WTC11 (cell line): ENCODE measurements at regions not wholly inside any gene's neighbourhood (a gene's known extent, or its start where the extent isn't known, plus 50 kb on each side); places are given as distances from the start of the nearest gene placed in this dataset.
A peak's percentile ranks its signal among the peaks of the same experiment; 100 is the strongest.

Experiments
- ATAC-seq: fragments of 200-7000 bp; cut with Tn5 transposase; 2 replicates; pipeline ENCODE4 v1.10.0; 2021; ENCODE audit warnings: mild to moderate bottlenecking, moderate library complexity
- CTCF ChIA-PET: fragments of 300-600 bp; sonication (Branson Sonifier 250); formaldehyde crosslinking; loops from one replicate; lab custom pipeline; 2021; ENCODE audit warnings: antibody characterized with exemption; lab: Charles Lee
- POLR2A ChIA-PET: fragments of 350-600 bp; sonication (Branson Sonifier 250); formaldehyde crosslinking; loops from one replicate; lab custom pipeline; 2021; ENCODE audit warnings: antibody characterized with exemption; lab: Charles Lee
- DNase-seq: peaks from one replicate; pipeline ENCODE4 v3.0.0; 2021; ENCODE audit warnings: low spot score
- H3K27ac Mint-ChIP-seq: 2 replicates; pipeline ENCODE4 v1.8.0; 2021; ENCODE audit warnings: mixed read lengths
- H3K27me3 Mint-ChIP-seq: 2 replicates; pipeline ENCODE4 v1.8.0; 2021; ENCODE audit warnings: low read depth, mild to moderate bottlenecking, moderate library complexity, mixed read lengths
- H3K36me3 Mint-ChIP-seq: 2 replicates; pipeline ENCODE4 v1.8.0; 2021; ENCODE audit warnings: mixed read lengths
- H3K4me1 Mint-ChIP-seq: 2 replicates; pipeline ENCODE4 v1.8.0; 2022; ENCODE audit warnings: mixed read lengths
- H3K4me3 Mint-ChIP-seq: 2 replicates; pipeline ENCODE4 v1.8.0; 2021; ENCODE audit warnings: mild to moderate bottlenecking, moderate library complexity, mixed read lengths
- H3K9me3 Mint-ChIP-seq: 2 replicates; pipeline ENCODE4 v1.8.0; 2021; ENCODE audit warnings: mixed read lengths
- CREB1 ChIP-seq: sonication (generic); formaldehyde crosslinking; IDR thresholded peaks from 2 replicates; pipeline ENCODE4 v1.8.0; 2023; ENCODE audit warnings: mild to moderate bottlenecking, missing genetic modification reagents
- EMX1 ChIP-seq: fragments of 250-450 bp; sonication (Bioruptor Pico); IDR thresholded peaks from 2 replicates; pipeline ENCODE4 v1.8.0; 2021; ENCODE audit warnings: mild to moderate bottlenecking
- FOXJ3 ChIP-seq: sonication (generic); formaldehyde crosslinking; IDR thresholded peaks from 2 replicates; pipeline ENCODE4 v1.9.0; 2021; ENCODE audit warnings: missing genetic modification reagents, mild to moderate bottlenecking, borderline replicate concordance
- GRHL2 ChIP-seq: fragments of 250-450 bp; sonication (Bioruptor Pico); IDR thresholded peaks from 2 replicates; pipeline ENCODE4 v1.8.0; 2022; ENCODE audit warnings: mild to moderate bottlenecking, moderate library complexity; ENCODE audit not compliant: insufficient replicate concordance, severe bottlenecking
- HMGA2 ChIP-seq: fragments of 250-450 bp; sonication (Bioruptor Pico); IDR thresholded peaks from 2 replicates; pipeline ENCODE4 v1.4.0; 2021; ENCODE audit warnings: mild to moderate bottlenecking, moderate library complexity
- JUN ChIP-seq: sonication (generic); formaldehyde crosslinking; IDR thresholded peaks from 2 replicates; pipeline ENCODE4 v1.8.0; 2023; ENCODE audit warnings: mild to moderate bottlenecking, missing genetic modification reagents
- RELA ChIP-seq: sonication (generic); formaldehyde crosslinking; IDR thresholded peaks from 2 replicates; pipeline ENCODE4 v1.8.1; 2022; ENCODE audit warnings: missing genetic modification reagents, mild to moderate bottlenecking, borderline replicate concordance
- SMAD3 ChIP-seq: sonication (generic); formaldehyde crosslinking; IDR thresholded peaks from 2 replicates; pipeline ENCODE4 v1.8.0; 2022; ENCODE audit warnings: missing genetic modification reagents, mild to moderate bottlenecking, borderline replicate concordance
- SP1 ChIP-seq: sonication (generic); formaldehyde crosslinking; conservative IDR thresholded peaks from 2 replicates; pipeline ENCODE4 v1.8.1; 2022; ENCODE audit warnings: missing genetic modification reagents
- TP53 ChIP-seq: sonication (generic); formaldehyde crosslinking; IDR thresholded peaks from 2 replicates; pipeline ENCODE4 v1.8.1; 2023; ENCODE audit warnings: mild to moderate bottlenecking, missing genetic modification reagents
- ZNF138 ChIP-seq: sonication (generic); formaldehyde crosslinking; conservative IDR thresholded peaks from 2 replicates; pipeline ENCODE4 v1.8.1; 2022; ENCODE audit warnings: mild to moderate bottlenecking, moderate library complexity, missing genetic modification reagents
- ZNF219 ChIP-seq: sonication (generic); formaldehyde crosslinking; IDR thresholded peaks from 2 replicates; pipeline ENCODE4 v1.8.0; 2023; ENCODE audit warnings: missing genetic modification reagents, mild to moderate bottlenecking, borderline replicate concordance
- ZNF317 ChIP-seq: sonication (generic); formaldehyde crosslinking; IDR thresholded peaks from 2 replicates; pipeline ENCODE4 v1.8.1; 2023; ENCODE audit warnings: low read depth, mild to moderate bottlenecking, moderate library complexity, missing genetic modification reagents, borderline replicate concordance
- ZNF423 ChIP-seq: fragments of 250-450 bp; sonication (Bioruptor Pico); IDR thresholded peaks from 2 replicates; pipeline ENCODE4 v2.1.2; 2022; ENCODE audit warnings: mild to moderate bottlenecking, moderate library complexity
- ZNF671 ChIP-seq: fragments of 250-450 bp; sonication (Bioruptor Pico); IDR thresholded peaks from 2 replicates; pipeline ENCODE4 v1.8.0; 2021; ENCODE audit warnings: mild to moderate bottlenecking
- TF ChIP-seq, protein P1 (sequence below): fragments of 250-450 bp; sonication (Bioruptor Pico); IDR thresholded peaks from 2 replicates; pipeline ENCODE4 v1.9.0; 2021; ENCODE audit warnings: mild to moderate bottlenecking, borderline replicate concordance
- TF ChIP-seq, protein P2 (sequence below): fragments of 250-450 bp; sonication (Bioruptor Pico); IDR thresholded peaks from 2 replicates; pipeline ENCODE4 v2.1.2; 2022; ENCODE audit warnings: mild to moderate bottlenecking, moderate library complexity
- TF ChIP-seq, protein P3 (sequence below): sonication (generic); formaldehyde crosslinking; IDR thresholded peaks from 2 replicates; pipeline ENCODE4 v1.8.0; 2023; ENCODE audit warnings: missing genetic modification reagents, mild to moderate bottlenecking, borderline replicate concordance
- TF ChIP-seq, protein P4 (sequence below): sonication (generic); formaldehyde crosslinking; IDR thresholded peaks from 2 replicates; pipeline ENCODE4 v1.8.0; 2023; ENCODE audit warnings: missing genetic modification reagents
- TF ChIP-seq, protein P5 (sequence below): sonication (generic); formaldehyde crosslinking; IDR thresholded peaks from 2 replicates; pipeline ENCODE4 v1.8.1; 2023; ENCODE audit warnings: mild to moderate bottlenecking, missing genetic modification reagents, moderate library complexity
- TF ChIP-seq, protein P6 (sequence below): fragments of 200-600 bp; IDR thresholded peaks from 2 replicates; pipeline ENCODE4 v1.8.0; 2022; ENCODE audit warnings: antibody characterized with exemption

DNA sequence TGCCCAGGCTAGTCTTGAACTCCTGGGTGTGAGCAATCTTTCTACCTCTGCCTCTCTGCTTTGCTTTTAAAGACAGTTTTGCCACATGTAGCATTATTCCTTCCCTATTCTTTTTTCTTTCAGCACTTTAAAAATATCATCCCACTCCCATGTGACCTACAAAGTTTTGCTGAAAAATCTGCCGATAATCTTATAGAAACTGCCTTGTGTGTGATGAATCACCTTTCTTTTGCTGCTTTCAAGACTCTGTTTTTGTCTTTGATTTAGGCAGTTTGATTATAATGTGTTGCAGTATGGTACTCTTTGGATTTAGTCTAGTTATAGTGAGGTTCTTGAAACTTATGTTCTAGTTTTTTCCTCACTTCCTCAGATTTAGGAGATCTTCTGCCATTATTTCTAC is 142.0 kb upstream of the KIF2B start:
- H3K9me3 Mint-ChIP-seq, result peaks cover 54% of the 10 kb centered on the region

DNA sequence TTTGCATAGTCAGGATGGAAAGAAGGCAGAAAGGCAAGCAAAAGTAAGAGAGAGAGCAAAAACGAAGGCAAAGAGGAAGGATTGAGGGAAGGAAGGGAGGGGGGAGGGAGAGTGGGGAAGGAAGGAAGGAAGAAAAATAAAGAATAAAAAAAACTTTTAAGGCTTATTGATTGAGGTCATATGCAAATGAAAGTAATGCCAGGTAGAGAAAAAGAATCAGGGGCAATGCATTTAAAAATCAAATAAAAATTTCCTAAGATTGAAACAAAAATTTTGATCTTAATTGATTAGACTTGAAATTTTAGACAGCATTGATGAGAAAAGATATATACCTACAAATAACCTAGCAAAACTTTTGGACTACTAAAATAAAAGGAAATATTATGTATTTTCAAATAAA is 153.9 kb upstream of the KIF2B start:
- POLR2A ChIA-PET, result no interaction called here
- TF ChIP-seq, protein P1, sequence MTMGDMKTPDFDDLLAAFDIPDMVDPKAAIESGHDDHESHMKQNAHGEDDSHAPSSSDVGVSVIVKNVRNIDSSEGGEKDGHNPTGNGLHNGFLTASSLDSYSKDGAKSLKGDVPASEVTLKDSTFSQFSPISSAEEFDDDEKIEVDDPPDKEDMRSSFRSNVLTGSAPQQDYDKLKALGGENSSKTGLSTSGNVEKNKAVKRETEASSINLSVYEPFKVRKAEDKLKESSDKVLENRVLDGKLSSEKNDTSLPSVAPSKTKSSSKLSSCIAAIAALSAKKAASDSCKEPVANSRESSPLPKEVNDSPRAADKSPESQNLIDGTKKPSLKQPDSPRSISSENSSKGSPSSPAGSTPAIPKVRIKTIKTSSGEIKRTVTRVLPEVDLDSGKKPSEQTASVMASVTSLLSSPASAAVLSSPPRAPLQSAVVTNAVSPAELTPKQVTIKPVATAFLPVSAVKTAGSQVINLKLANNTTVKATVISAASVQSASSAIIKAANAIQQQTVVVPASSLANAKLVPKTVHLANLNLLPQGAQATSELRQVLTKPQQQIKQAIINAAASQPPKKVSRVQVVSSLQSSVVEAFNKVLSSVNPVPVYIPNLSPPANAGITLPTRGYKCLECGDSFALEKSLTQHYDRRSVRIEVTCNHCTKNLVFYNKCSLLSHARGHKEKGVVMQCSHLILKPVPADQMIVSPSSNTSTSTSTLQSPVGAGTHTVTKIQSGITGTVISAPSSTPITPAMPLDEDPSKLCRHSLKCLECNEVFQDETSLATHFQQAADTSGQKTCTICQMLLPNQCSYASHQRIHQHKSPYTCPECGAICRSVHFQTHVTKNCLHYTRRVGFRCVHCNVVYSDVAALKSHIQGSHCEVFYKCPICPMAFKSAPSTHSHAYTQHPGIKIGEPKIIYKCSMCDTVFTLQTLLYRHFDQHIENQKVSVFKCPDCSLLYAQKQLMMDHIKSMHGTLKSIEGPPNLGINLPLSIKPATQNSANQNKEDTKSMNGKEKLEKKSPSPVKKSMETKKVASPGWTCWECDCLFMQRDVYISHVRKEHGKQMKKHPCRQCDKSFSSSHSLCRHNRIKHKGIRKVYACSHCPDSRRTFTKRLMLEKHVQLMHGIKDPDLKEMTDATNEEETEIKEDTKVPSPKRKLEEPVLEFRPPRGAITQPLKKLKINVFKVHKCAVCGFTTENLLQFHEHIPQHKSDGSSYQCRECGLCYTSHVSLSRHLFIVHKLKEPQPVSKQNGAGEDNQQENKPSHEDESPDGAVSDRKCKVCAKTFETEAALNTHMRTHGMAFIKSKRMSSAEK (CRISPR knock-in tag), result no peak
- no peak for TF ChIP-seq EMX1 (CRISPR knock-in tag)
- TF ChIP-seq RELA (CRISPR knock-in tag), result no peak
- TF ChIP-seq ZNF671, result no peak
- TF ChIP-seq CREB1 (CRISPR knock-in tag), result no peak
- TF ChIP-seq, protein P2, sequence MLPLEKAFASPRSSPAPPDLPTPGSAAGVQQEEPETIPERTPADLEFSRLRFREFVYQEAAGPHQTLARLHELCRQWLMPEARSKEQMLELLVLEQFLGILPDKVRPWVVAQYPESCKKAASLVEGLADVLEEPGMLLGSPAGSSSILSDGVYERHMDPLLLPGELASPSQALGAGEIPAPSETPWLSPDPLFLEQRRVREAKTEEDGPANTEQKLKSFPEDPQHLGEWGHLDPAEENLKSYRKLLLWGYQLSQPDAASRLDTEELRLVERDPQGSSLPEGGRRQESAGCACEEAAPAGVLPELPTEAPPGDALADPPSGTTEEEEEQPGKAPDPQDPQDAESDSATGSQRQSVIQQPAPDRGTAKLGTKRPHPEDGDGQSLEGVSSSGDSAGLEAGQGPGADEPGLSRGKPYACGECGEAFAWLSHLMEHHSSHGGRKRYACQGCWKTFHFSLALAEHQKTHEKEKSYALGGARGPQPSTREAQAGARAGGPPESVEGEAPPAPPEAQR, result no peak
- no peak for TF ChIP-seq SP1 (CRISPR knock-in tag)
- TF ChIP-seq ZNF219 (CRISPR knock-in tag), result no peak
- TF ChIP-seq JUN, result no peak
- TF ChIP-seq, protein P3, sequence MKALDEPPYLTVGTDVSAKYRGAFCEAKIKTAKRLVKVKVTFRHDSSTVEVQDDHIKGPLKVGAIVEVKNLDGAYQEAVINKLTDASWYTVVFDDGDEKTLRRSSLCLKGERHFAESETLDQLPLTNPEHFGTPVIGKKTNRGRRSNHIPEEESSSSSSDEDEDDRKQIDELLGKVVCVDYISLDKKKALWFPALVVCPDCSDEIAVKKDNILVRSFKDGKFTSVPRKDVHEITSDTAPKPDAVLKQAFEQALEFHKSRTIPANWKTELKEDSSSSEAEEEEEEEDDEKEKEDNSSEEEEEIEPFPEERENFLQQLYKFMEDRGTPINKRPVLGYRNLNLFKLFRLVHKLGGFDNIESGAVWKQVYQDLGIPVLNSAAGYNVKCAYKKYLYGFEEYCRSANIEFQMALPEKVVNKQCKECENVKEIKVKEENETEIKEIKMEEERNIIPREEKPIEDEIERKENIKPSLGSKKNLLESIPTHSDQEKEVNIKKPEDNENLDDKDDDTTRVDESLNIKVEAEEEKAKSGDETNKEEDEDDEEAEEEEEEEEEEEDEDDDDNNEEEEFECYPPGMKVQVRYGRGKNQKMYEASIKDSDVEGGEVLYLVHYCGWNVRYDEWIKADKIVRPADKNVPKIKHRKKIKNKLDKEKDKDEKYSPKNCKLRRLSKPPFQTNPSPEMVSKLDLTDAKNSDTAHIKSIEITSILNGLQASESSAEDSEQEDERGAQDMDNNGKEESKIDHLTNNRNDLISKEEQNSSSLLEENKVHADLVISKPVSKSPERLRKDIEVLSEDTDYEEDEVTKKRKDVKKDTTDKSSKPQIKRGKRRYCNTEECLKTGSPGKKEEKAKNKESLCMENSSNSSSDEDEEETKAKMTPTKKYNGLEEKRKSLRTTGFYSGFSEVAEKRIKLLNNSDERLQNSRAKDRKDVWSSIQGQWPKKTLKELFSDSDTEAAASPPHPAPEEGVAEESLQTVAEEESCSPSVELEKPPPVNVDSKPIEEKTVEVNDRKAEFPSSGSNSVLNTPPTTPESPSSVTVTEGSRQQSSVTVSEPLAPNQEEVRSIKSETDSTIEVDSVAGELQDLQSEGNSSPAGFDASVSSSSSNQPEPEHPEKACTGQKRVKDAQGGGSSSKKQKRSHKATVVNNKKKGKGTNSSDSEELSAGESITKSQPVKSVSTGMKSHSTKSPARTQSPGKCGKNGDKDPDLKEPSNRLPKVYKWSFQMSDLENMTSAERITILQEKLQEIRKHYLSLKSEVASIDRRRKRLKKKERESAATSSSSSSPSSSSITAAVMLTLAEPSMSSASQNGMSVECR (CRISPR knock-in tag), result no peak
- TF ChIP-seq GRHL2 (CRISPR knock-in tag), result no peak
- TF ChIP-seq, protein P4, sequence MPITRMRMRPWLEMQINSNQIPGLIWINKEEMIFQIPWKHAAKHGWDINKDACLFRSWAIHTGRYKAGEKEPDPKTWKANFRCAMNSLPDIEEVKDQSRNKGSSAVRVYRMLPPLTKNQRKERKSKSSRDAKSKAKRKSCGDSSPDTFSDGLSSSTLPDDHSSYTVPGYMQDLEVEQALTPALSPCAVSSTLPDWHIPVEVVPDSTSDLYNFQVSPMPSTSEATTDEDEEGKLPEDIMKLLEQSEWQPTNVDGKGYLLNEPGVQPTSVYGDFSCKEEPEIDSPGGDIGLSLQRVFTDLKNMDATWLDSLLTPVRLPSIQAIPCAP (CRISPR knock-in tag), result no peak
- TF ChIP-seq, protein P5, sequence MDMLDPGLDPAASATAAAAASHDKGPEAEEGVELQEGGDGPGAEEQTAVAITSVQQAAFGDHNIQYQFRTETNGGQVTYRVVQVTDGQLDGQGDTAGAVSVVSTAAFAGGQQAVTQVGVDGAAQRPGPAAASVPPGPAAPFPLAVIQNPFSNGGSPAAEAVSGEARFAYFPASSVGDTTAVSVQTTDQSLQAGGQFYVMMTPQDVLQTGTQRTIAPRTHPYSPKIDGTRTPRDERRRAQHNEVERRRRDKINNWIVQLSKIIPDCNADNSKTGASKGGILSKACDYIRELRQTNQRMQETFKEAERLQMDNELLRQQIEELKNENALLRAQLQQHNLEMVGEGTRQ (CRISPR knock-in tag), result no peak
- no peak for TF ChIP-seq ZNF138
- TF ChIP-seq TP53, result no peak
- no peak for TF ChIP-seq FOXJ3 (CRISPR knock-in tag)
- no peak for TF ChIP-seq HMGA2 (CRISPR knock-in tag)
- TF ChIP-seq SMAD3 (CRISPR knock-in tag), result no peak
- TF ChIP-seq, protein P6, sequence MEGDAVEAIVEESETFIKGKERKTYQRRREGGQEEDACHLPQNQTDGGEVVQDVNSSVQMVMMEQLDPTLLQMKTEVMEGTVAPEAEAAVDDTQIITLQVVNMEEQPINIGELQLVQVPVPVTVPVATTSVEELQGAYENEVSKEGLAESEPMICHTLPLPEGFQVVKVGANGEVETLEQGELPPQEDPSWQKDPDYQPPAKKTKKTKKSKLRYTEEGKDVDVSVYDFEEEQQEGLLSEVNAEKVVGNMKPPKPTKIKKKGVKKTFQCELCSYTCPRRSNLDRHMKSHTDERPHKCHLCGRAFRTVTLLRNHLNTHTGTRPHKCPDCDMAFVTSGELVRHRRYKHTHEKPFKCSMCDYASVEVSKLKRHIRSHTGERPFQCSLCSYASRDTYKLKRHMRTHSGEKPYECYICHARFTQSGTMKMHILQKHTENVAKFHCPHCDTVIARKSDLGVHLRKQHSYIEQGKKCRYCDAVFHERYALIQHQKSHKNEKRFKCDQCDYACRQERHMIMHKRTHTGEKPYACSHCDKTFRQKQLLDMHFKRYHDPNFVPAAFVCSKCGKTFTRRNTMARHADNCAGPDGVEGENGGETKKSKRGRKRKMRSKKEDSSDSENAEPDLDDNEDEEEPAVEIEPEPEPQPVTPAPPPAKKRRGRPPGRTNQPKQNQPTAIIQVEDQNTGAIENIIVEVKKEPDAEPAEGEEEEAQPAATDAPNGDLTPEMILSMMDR, result no peak
- Mint-ChIP-seq H3K27me3 (no peaks in the 10 kb centered on the region; the same call in 1 of the 2 replicates), H3K9me3 (peaks cover 54% of the 10 kb centered on the region), H3K36me3 (peaks cover 41% of the 10 kb centered on the region), H3K4me1 (no peaks in the 10 kb centered on the region), H3K27ac (no peak overlapping the region), H3K4me3 (no peak overlapping the region)
- ATAC-seq (no peak), DNase-seq (no peak)
- CTCF ChIA-PET, result no interaction called here

More for the DNA sequence above, 142.0 kb upstream of the KIF2B start:
- Mint-ChIP-seq H3K27me3 (peaks cover 2% of the 10 kb centered on the region; the same call in 1 of the 2 replicates), H3K4me3 (no peak overlapping the region), H3K36me3 (peaks cover 31% of the 10 kb centered on the region), H3K27ac (no peak overlapping the region)
- POLR2A ChIA-PET, result no interaction called here
- ATAC-seq (no peak), DNase-seq (no peak)
- CTCF ChIA-PET, result no interaction called here
- TF ChIP-seq ZNF423 (CRISPR knock-in tag), result no peak
- peak; percentile 96 for TF ChIP-seq ZNF317 (CRISPR knock-in tag)
- TF ChIP-seq, all 79 proteins: peak for 1
- peaks cover 4% of the 10 kb centered on the region for H3K4me1 Mint-ChIP-seq
